Mucosa of descending colon (tissue), 3 donors: ENCODE measurements at regions not wholly inside any gene's neighbourhood (a gene's known extent, or its start where the extent isn't known, plus 50 kb on each side); places are given as distances from the start of the nearest gene placed in this dataset.

ENCODE experiments used
- ATAC-seq: fragments of 200-7000 bp; cut with Tn5 transposase; one replicate; pipeline ENCODE4 v1.9.1; 2020; ENCODE audit warnings: mild to moderate bottlenecking, moderate library complexity
- DNase-seq, 3 donors: peaks; one replicate each; pipeline ENCODE4 v3.0.0-alpha.2; 2020
- H3K36me3 ChIP-seq: fragments of 200-600 bp; one replicate; pipeline ENCODE4 v1.8.0; 2021; ENCODE audit warnings: low read depth, mild to moderate bottlenecking
- H3K4me1 ChIP-seq: fragments of 200-600 bp; one replicate; pipeline ENCODE4 v1.8.0; 2021; ENCODE audit warnings: low read depth, mild to moderate bottlenecking
- H3K4me3 ChIP-seq: fragments of 200-600 bp; one replicate; pipeline ENCODE4 v1.8.0; 2021; ENCODE audit warnings: mild to moderate bottlenecking
- H3K9me3 ChIP-seq: fragments of 200-600 bp; one replicate; pipeline ENCODE4 v1.8.0; 2021; ENCODE audit warnings: mild to moderate bottlenecking
- CTCF ChIP-seq: fragments of 200-600 bp; IDR thresholded peaks from one replicate; pipeline ENCODE4 v1.8.0; 2022; ENCODE audit warnings: antibody characterized with exemption, mild to moderate bottlenecking
- intact Hi-C, 2 donors: fragments of 100-400 bp; cut with DNase I in 1 of 2; cut with micrococcal nuclease in 1 of 2; formaldehyde crosslinking; loops; one replicate each; pipeline versions ENCODE4 v1.11.0 to v1.11.1; 2022; cut with DNase I, micrococcal nuclease
- donor health status: DM: no; HTN: no; CAD: no; lungs with moderate emphysema.
- donor health status: DM: no; HTN: no; CAD: no.
- donor health status: DM: no; HTN: yes; CAD: no.

- ATAC-seq (no peak), DNase-seq (no peak)
- no peak overlapping the region for H3K4me3 ChIP-seq
- no peaks in the 10 kb centered on the region for H3K4me1 ChIP-seq
- intact Hi-C loops, result no loop called here
- no peaks in the 10 kb centered on the region for H3K36me3 ChIP-seq
- no peak for TF ChIP-seq CTCF
- H3K9me3 ChIP-seq, result peaks cover 5% of the 10 kb centered on the region
Observed at GRCh38 chr5:3340471-3340870, 255.2 kb upstream of the IRX1 start.

- no peak for TF ChIP-seq CTCF
- DNase-seq (no peak), ATAC-seq (no peak)
- Histone ChIP-seq H3K36me3 (no peaks in the 10 kb centered on the region), H3K9me3 (peaks cover 5% of the 10 kb centered on the region), H3K4me1 (no peaks in the 10 kb centered on the region), H3K4me3 (no peak overlapping the region)
- intact Hi-C loops, result no loop called here
Observed at GRCh38 chr5:3339798-3340115, 255.9 kb upstream of the IRX1 start.

- ATAC-seq, result no peak
- TF ChIP-seq CTCF, result no peak
- Histone ChIP-seq H3K4me1 (no peaks in the 10 kb centered on the region), H3K4me3 (no peak overlapping the region), H3K36me3 (no peaks in the 10 kb centered on the region), H3K9me3 (peaks cover 5% of the 10 kb centered on the region)
- intact Hi-C loops, result no loop called here
- no peak for DNase-seq
Observed at GRCh38 chr5:3339092-3339797, 256.4 kb upstream of the IRX1 start.

GRCh38 chr5:3337812-3338541 lies 257.7 kb upstream of the IRX1 start:
- ATAC-seq (no peak), DNase-seq (no peak)
- peaks cover 5% of the 10 kb centered on the region for H3K9me3 ChIP-seq
- H3K4me3 ChIP-seq, result no peak overlapping the region
- TF ChIP-seq CTCF, result no peak
- intact Hi-C loops, result no loop called here
- no peaks in the 10 kb centered on the region for H3K4me1 ChIP-seq
- no peaks in the 10 kb centered on the region for H3K36me3 ChIP-seq

GRCh38 chr5:3336666-3337065 lies 259.0 kb upstream of the IRX1 start:
- Histone ChIP-seq H3K9me3 (peaks cover 12% of the 10 kb centered on the region), H3K36me3 (no peaks in the 10 kb centered on the region), H3K4me1 (no peaks in the 10 kb centered on the region), H3K4me3 (no peak overlapping the region)
- ATAC-seq (no peak), DNase-seq (no peak)
- intact Hi-C loops, result no loop called here
- TF ChIP-seq CTCF, result no peak
